ENCODE measurements at regions not wholly inside any gene's neighbourhood (a gene's known extent, or its start where the extent isn't known, plus 50 kb on each side); places are given as distances from the start of the nearest gene placed in this dataset.

DNA sequence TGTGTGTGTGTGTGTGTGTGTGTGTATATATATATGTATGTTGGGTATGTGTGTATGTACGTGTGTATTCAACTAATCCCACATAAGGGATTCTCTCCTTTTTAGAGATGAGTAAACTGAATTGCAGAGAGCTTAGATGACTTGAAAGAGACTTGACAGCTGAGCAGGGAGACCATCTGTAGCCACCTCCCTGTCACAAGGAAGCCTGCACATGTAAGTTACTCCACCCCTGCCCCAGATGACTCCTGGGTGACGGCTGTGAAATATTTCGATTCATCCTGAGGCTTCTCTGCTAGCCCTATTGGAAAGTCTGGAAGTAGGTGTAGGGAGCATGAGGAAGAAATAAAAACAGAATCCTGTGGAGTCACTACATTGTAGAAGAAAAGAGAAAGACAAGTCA, 480.4 kb downstream of the FOXO1 start:
- no peak overlapping the region for H2BK120ac ChIP-seq (ENCODE audit: low read depth, low read length)
- H3K79me1 ChIP-seq (ENCODE audit: low read depth, low read length) = no peaks in the 10 kb centered on the region
- H3K9me3 ChIP-seq (replicated peaks in 1 of 2; ENCODE audit: control insufficient read depth in 2 of 2, insufficient read depth in 1 of 2, low read depth in 1 of 2, low read length in 2 of 2) = no peaks in the 10 kb centered on the region
- WGBS, 2 donors (ENCODE audit: extremely low coverage in 2 of 2, insufficient read length in 2 of 2, insufficient replicate concordance in 1 of 2) = no CpG with 5 or more reads among the region's 3 CpGs
- no peaks in the 10 kb centered on the region for H3K27me3 ChIP-seq (ENCODE audit: control insufficient read depth in 3 of 3, insufficient read depth in 3 of 3, low read depth in 1 of 3, low read length in 3 of 3)
- no peak overlapping the region for H3K4ac ChIP-seq (ENCODE audit: low read length)
- no peak overlapping the region for H4K8ac ChIP-seq (ENCODE audit: low read depth, low read length)
- no peak overlapping the region for H2AK5ac ChIP-seq (ENCODE audit: low read depth, low read length)
- peaks cover 12 to 22% of the 10 kb centered on the region in 2 donors for H3K4me1 ChIP-seq (ENCODE audit: control insufficient read depth in 2 of 2, insufficient read depth in 1 of 2, low read depth in 1 of 2, low read length in 2 of 2)
- no peak overlapping the region for H3K9ac ChIP-seq (ENCODE audit: low read depth, low read length, poor library complexity)
- no peak overlapping the region for H4K91ac ChIP-seq (ENCODE audit: low read depth, low read length, poor library complexity)
- no peak overlapping the region for H2AFZ ChIP-seq (ENCODE audit: low read length)
- DNase-seq (ENCODE audit: low spot score) = no peak
- no peak overlapping the region for H3K4me3 ChIP-seq (ENCODE audit: low read length in 2 of 2)
- no peak overlapping the region for H3K23ac ChIP-seq (ENCODE audit: low read depth, low read length, poor library complexity)
- H2BK5ac ChIP-seq (ENCODE audit: low read length) = no peak overlapping the region
- H3K27ac ChIP-seq (replicated peaks; ENCODE audit: low read length) = no peak overlapping the region
- H2BK12ac ChIP-seq (ENCODE audit: low read length) = no peak overlapping the region
- H3K4me2 ChIP-seq (ENCODE audit: insufficient read depth, low read length, poor library complexity, severe bottlenecking) = no peak overlapping the region
- no peaks in the 10 kb centered on the region for H3K36me3 ChIP-seq (replicated peaks in 1 of 2; ENCODE audit: control insufficient read depth in 2 of 2, insufficient read depth in 2 of 2, low read length in 2 of 2)
- H3K18ac ChIP-seq (ENCODE audit: low read length) = no peak overlapping the region
- H3K14ac ChIP-seq (ENCODE audit: low read length) = no peak overlapping the region
- H2BK15ac ChIP-seq (ENCODE audit: low read length) = no peak overlapping the region

DNA sequence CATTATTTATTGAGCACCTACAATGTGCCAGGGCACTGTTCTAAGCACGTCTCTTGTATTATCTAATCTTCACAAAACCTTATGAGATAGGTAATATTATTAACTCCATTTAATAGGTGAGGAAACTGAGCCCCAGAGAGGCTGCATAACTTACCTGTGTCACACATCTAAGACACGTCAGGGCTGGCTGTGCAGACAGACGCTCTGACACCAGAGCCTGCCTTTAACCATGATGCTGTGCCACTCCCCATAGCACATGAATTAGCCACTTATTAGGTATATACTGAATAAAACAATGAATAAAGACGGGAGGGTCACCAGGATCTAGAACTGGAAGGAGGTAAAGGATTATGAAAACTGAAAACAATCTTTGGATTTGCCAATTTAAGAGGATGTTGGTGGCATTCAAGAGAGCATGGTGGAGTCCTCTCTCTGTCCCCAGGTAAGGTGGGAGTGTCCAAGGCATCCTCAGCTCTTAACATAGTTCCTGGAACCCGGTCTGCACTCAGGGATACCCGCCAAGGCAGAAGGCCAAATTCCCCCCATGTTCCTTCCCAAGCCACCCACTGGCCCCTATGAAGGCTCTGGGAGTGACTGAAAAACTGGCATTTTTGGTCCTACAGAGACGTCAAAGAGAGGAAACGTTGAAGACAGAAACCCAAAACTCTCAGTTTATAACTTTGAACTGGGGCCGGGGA, 479.7 kb downstream of the FOXO1 start:
- no peak overlapping the region for H3K27ac ChIP-seq (replicated peaks; ENCODE audit: low read length)
- no peak overlapping the region for H4K8ac ChIP-seq (ENCODE audit: low read depth, low read length)
- no peak overlapping the region for H3K4me2 ChIP-seq (ENCODE audit: insufficient read depth, low read length, poor library complexity, severe bottlenecking)
- H2BK15ac ChIP-seq (ENCODE audit: low read length) = peak overlapping the region; percentile 22
- H2AFZ ChIP-seq (ENCODE audit: low read length) = no peak overlapping the region
- H4K91ac ChIP-seq (ENCODE audit: low read depth, low read length, poor library complexity) = no peak overlapping the region
- H3K9me3 ChIP-seq (replicated peaks in 1 of 2; ENCODE audit: control insufficient read depth in 2 of 2, insufficient read depth in 1 of 2, low read depth in 1 of 2, low read length in 2 of 2) = no peaks in the 10 kb centered on the region
- no peak overlapping the region for H2BK120ac ChIP-seq (ENCODE audit: low read depth, low read length)
- no peaks in the 10 kb centered on the region for H3K79me1 ChIP-seq (ENCODE audit: low read depth, low read length)
- H3K18ac ChIP-seq (ENCODE audit: low read length) = no peak overlapping the region
- no peak overlapping the region for H3K4ac ChIP-seq (ENCODE audit: low read length)
- H3K9ac ChIP-seq (ENCODE audit: low read depth, low read length, poor library complexity) = no peak overlapping the region
- peaks cover 15 to 28% of the 10 kb centered on the region in 2 donors for H3K4me1 ChIP-seq (ENCODE audit: control insufficient read depth in 2 of 2, insufficient read depth in 1 of 2, low read depth in 1 of 2, low read length in 2 of 2)
- H3K36me3 ChIP-seq (replicated peaks in 1 of 2; ENCODE audit: control insufficient read depth in 2 of 2, insufficient read depth in 2 of 2, low read length in 2 of 2) = no peaks in the 10 kb centered on the region
- H3K23ac ChIP-seq (ENCODE audit: low read depth, low read length, poor library complexity) = no peak overlapping the region
- no peak overlapping the region for H3K4me3 ChIP-seq (ENCODE audit: low read length in 2 of 2)
- no CpG with 5 or more reads among the region's 9 CpGs for WGBS, 2 donors (ENCODE audit: extremely low coverage in 2 of 2, insufficient read length in 2 of 2, insufficient replicate concordance in 1 of 2)
- H3K27me3 ChIP-seq (ENCODE audit: control insufficient read depth in 3 of 3, insufficient read depth in 3 of 3, low read depth in 1 of 3, low read length in 3 of 3) = no peaks in the 10 kb centered on the region
- H2BK12ac ChIP-seq (ENCODE audit: low read length) = no peak overlapping the region
- DNase-seq (ENCODE audit: low spot score) = no peak
- no peak overlapping the region for H2BK5ac ChIP-seq (ENCODE audit: low read length)
- no peak overlapping the region for H2AK5ac ChIP-seq (ENCODE audit: low read depth, low read length)
- no peak overlapping the region for H3K14ac ChIP-seq (ENCODE audit: low read length)

DNA sequence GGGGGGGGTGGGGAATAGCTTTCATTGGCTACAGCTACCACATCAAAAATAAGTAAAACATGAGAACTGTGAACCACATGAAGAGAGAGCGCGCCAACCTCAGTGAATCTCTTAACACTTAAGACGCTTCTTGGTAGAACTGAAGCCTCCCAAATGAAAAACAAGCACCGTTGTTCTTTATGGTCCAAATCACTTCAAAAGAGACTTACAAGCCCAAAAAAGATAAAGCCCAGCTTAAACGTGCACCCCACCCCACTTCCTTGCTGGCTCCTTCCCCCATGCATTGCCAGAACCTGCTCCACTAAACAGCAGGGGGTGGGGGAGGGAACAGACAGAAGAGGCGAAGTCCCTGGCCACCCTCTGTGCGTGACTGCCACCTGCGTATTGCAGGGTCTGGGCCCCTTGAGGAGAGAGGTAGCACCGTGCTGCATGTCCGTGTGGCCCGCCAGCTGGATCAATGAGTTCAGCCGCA, 479.1 kb downstream of the FOXO1 start:
- Histone ChIP-seq H3K23ac (ENCODE audit: low read depth, low read length, poor library complexity) (no peak overlapping the region), H3K4ac (ENCODE audit: low read length) (no peak overlapping the region), H2BK5ac (ENCODE audit: low read length) (no peak overlapping the region), H2AK5ac (ENCODE audit: low read depth, low read length) (no peak overlapping the region), H3K27ac (replicated peaks; ENCODE audit: low read length) (no peak overlapping the region), H3K4me2 (ENCODE audit: insufficient read depth, low read length, poor library complexity, severe bottlenecking) (no peak overlapping the region), H3K4me3 (ENCODE audit: low read length in 2 of 2) (no peak overlapping the region), H2BK15ac (ENCODE audit: low read length) (peak overlapping the region; percentile 52), H3K4me1 (ENCODE audit: control insufficient read depth in 2 of 2, insufficient read depth in 1 of 2, low read depth in 1 of 2, low read length in 2 of 2) (peaks cover 15 to 28% of the 10 kb centered on the region in 2 donors), H3K36me3 (replicated peaks in 1 of 2; ENCODE audit: control insufficient read depth in 2 of 2, insufficient read depth in 2 of 2, low read length in 2 of 2) (no peaks in the 10 kb centered on the region), H3K27me3 (ENCODE audit: control insufficient read depth in 3 of 3, insufficient read depth in 3 of 3, low read depth in 1 of 3, low read length in 3 of 3) (no peaks in the 10 kb centered on the region), H3K9ac (ENCODE audit: low read depth, low read length, poor library complexity) (no peak overlapping the region), H3K18ac (ENCODE audit: low read length) (peak overlapping the region; percentile 40), H2BK12ac (ENCODE audit: low read length) (no peak overlapping the region), H2AFZ (ENCODE audit: low read length) (no peak overlapping the region), H2BK120ac (ENCODE audit: low read depth, low read length) (no peak overlapping the region), H3K14ac (ENCODE audit: low read length) (no peak overlapping the region), H3K79me1 (ENCODE audit: low read depth, low read length) (no peaks in the 10 kb centered on the region), H4K8ac (ENCODE audit: low read depth, low read length) (no peak overlapping the region), H4K91ac (ENCODE audit: low read depth, low read length, poor library complexity) (no peak overlapping the region), H3K9me3 (replicated peaks in 1 of 2; ENCODE audit: control insufficient read depth in 2 of 2, insufficient read depth in 1 of 2, low read depth in 1 of 2, low read length in 2 of 2) (no peaks in the 10 kb centered on the region)
- DNase-seq (ENCODE audit: low spot score) = no peak
- WGBS, 2 donors (ENCODE audit: extremely low coverage in 2 of 2, insufficient read length in 2 of 2, insufficient replicate concordance in 1 of 2) = no CpG with 5 or more reads among the region's 12 CpGs

DNA sequence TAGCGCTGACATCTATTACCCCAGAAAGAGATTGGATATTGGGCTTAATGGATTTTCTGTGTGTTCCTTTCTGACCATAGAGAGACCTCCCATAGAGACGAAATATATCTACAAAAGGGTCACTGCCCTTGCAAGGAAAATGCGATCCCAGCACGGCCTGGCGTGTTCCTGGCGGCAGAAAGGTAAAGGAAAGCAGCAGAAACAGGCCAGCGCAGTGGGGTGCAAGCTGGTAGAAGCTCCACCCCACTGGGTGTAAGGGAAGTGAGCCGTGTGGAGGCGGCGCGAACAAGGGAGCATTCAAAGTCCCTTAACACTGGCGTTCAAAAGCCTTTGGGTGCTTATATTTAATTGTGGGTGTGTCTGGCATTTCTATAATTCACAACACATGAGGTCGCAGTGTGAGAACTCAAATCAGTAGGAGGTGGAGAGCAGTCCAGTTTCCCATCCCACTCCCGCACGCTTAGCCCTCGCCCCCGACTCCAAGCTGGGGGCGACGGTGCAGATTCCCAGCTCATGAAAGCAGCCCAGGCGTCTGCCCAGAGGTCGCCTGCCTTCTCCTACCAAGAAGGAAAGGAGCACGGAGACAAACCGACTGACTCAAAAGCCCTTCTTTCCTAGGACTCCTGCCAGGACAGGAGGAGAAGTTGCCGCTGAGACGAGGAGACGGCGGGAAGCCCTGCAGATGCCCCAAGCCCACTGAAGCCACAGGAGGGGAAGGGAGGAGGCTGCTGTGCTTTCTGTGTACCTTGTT, 478.4 kb downstream of the FOXO1 start:
- Histone ChIP-seq H3K14ac (ENCODE audit: low read length) (peak overlapping the region; percentile 47), H3K27ac (replicated peaks; ENCODE audit: low read length) (no peak overlapping the region), H3K4me2 (ENCODE audit: insufficient read depth, low read length, poor library complexity, severe bottlenecking) (no peak overlapping the region), H3K23ac (ENCODE audit: low read depth, low read length, poor library complexity) (no peak overlapping the region), H4K8ac (ENCODE audit: low read depth, low read length) (no peak overlapping the region), H2BK120ac (ENCODE audit: low read depth, low read length) (peak overlapping the region; percentile 77), H3K36me3 (replicated peaks in 1 of 2; ENCODE audit: control insufficient read depth in 2 of 2, insufficient read depth in 2 of 2, low read length in 2 of 2) (no peaks in the 10 kb centered on the region), H3K79me1 (ENCODE audit: low read depth, low read length) (no peaks in the 10 kb centered on the region), H2AK5ac (ENCODE audit: low read depth, low read length) (peak overlapping the region; percentile 41), H2BK5ac (ENCODE audit: low read length) (peak overlapping the region; percentile 49), H3K27me3 (ENCODE audit: control insufficient read depth in 3 of 3, insufficient read depth in 3 of 3, low read depth in 1 of 3, low read length in 3 of 3) (no peaks in the 10 kb centered on the region), H2BK15ac (ENCODE audit: low read length) (peak overlapping the region; percentile 52), H3K18ac (ENCODE audit: low read length) (peak overlapping the region; percentile 94), H2AFZ (ENCODE audit: low read length) (peak overlapping the region; percentile 72), H4K91ac (ENCODE audit: low read depth, low read length, poor library complexity) (no peak overlapping the region), H3K4me3 (ENCODE audit: low read length in 2 of 2) (no peak overlapping the region), H3K9ac (ENCODE audit: low read depth, low read length, poor library complexity) (peak overlapping the region; percentile 25), H3K4ac (ENCODE audit: low read length) (no peak overlapping the region), H3K9me3 (replicated peaks in 1 of 2; ENCODE audit: control insufficient read depth in 2 of 2, insufficient read depth in 1 of 2, low read depth in 1 of 2, low read length in 2 of 2) (no peaks in the 10 kb centered on the region), H3K4me1 (ENCODE audit: control insufficient read depth in 2 of 2, insufficient read depth in 1 of 2, low read depth in 1 of 2, low read length in 2 of 2) (peaks cover 15 to 30% of the 10 kb centered on the region in 2 donors), H2BK12ac (ENCODE audit: low read length) (no peak overlapping the region)
- DNase-seq (ENCODE audit: low spot score) = no peak
- no CpG with 5 or more reads among the region's 27 CpGs for WGBS, 2 donors (ENCODE audit: extremely low coverage in 2 of 2, insufficient read length in 2 of 2, insufficient replicate concordance in 1 of 2)

All from neuronal stem cell (in vitro differentiated cells).